Umbilical cord (tissue), 1 donor: ENCODE measurements at regions not wholly inside any gene's neighbourhood (a gene's known extent, or its start where the extent isn't known, plus 50 kb on each side); places are given as distances from the start of the nearest gene placed in this dataset.

Experiments
- DNase-seq: peaks from one replicate; pipeline ENCODE4 v3.0.0-alpha.2; 2015; ENCODE audit warnings: low spot score

GRCh38 chr6:26215585-26216358 lies 128.5 kb downstream of the HFE start:
- peak; percentile 54 for DNase-seq

- DNase-seq, result peak; percentile 99
Measured at GRCh38 chr6:26216359-26216885, 129.2 kb downstream of the HFE start.

GRCh38 chr6:26216886-26217713 lies 129.9 kb downstream of the HFE start:
- DNase-seq, result no peak

GRCh38 chr6:26217714-26218075 lies 130.5 kb downstream of the HFE start:
- DNase-seq, result peak; percentile 50

GRCh38 chr6:26218824-26219223 lies 131.6 kb downstream of the HFE start:
- no peak for DNase-seq

GRCh38 chr6:26220145-26220970 lies 133.1 kb downstream of the HFE start:
- DNase-seq, result no peak

- DNase-seq, result no peak
Measured at GRCh38 chr6:26221186-26221585, 134.0 kb downstream of the HFE start.

- DNase-seq, result no peak
Measured at GRCh38 chr6:26222571-26222970, 135.3 kb downstream of the HFE start.

GRCh38 chr6:26223228-26223627 lies 136.0 kb downstream of the HFE start:
- peak; percentile 61 for DNase-seq

- DNase-seq, result peak; percentile 97
Measured at GRCh38 chr6:26223650-26224546, 136.7 kb downstream of the HFE start.

- no peak for DNase-seq
Measured at GRCh38 chr6:26224547-26224912, 137.3 kb downstream of the HFE start.

- DNase-seq, result peak; percentile 98
Measured at GRCh38 chr6:26224940-26225847, 138.0 kb downstream of the HFE start.

- no peak for DNase-seq
Measured at GRCh38 chr6:26225848-26226578, 138.8 kb downstream of the HFE start.

- no peak for DNase-seq
Measured at GRCh38 chr6:26226579-26226967, 138.4 kb upstream of the BTN3A2 start.

- DNase-seq, result no peak
Measured at GRCh38 chr6:26230351-26230750, 134.6 kb upstream of the BTN3A2 start.

GRCh38 chr6:26231006-26231587 lies 133.9 kb upstream of the BTN3A2 start:
- DNase-seq, result no peak

GRCh38 chr6:26232306-26232939 lies 132.6 kb upstream of the BTN3A2 start:
- DNase-seq, result no peak
